B cell (primary cell): ENCODE measurements at regions not wholly inside any gene's neighbourhood (a gene's known extent, or its start where the extent isn't known, plus 50 kb on each side); places are given as distances from the start of the nearest gene placed in this dataset.
A peak's percentile ranks its signal among the peaks of the same experiment; 100 is the strongest.

ENCODE experiments used
- ATAC-seq: fragments of 200-7000 bp; cut with Tn5 transposase; one replicate; pipeline ENCODE4 v1.10.0; 2021; ENCODE audit warnings: low read depth, mild to moderate bottlenecking, moderate number of reproducible peaks, moderate library complexity
- CTCF ChIA-PET: fragments of 350-600 bp; sonication (Branson Sonifier 250); formaldehyde crosslinking; loops from one replicate; lab custom pipeline; 2021; ENCODE audit warnings: antibody characterized with exemption, inconsistent platforms; lab: Charles Lee
- POLR2A ChIA-PET: fragments of 350-600 bp; sonication (Branson Sonifier 250); formaldehyde crosslinking; loops from one replicate; lab custom pipeline; 2021; ENCODE audit warnings: antibody characterized with exemption; lab: Charles Lee
- DNase-seq: peaks from one replicate; pipeline ENCODE4 v3.0.0; 2013
- H2AFZ ChIP-seq: 2 replicates; pipeline ENCODE4 v1.6.1; 2012; ENCODE audit warnings: mild to moderate bottlenecking, low read depth, low read length; ENCODE audit not compliant: insufficient read depth, poor library complexity, severe bottlenecking
- H3K27ac ChIP-seq, 2 donors: 1 replicate in 1 of 2; 2 replicates in 1 of 2; pipeline ENCODE4 v1.5.1; 2012 to 2013; ENCODE audit warnings: low read length in 2 of 2, mild to moderate bottlenecking in 2 of 2, moderate library complexity in 1 of 2
- H3K27me3 ChIP-seq, 4 experiments: fragments of 200-600 bp in 1 of 4; sonication (generic) in 1 of 4; replicated peaks in 1 of 4; 1 replicate in 2 of 4; 2 replicates in 2 of 4; pipeline versions ENCODE4 v1.6.1 to v1.7.0; 2013 to 2016; ENCODE audit warnings: low read length in 3 of 4, mild to moderate bottlenecking in 2 of 4, mixed read lengths in 1 of 4, moderate library complexity in 1 of 4; ENCODE audit not compliant: insufficient read depth in 4 of 4, control insufficient read depth in 3 of 4; ENCODE audit errors: control extremely low read depth in 1 of 4
- H3K36me3 ChIP-seq, 2 experiments: replicated peaks in 1 of 2; 1 replicate in 1 of 2; 2 replicates in 1 of 2; pipeline versions ENCODE4 v1.6.1 to v1.7.1; 2013; ENCODE audit warnings: low read length in 1 of 2; ENCODE audit not compliant: insufficient read depth in 2 of 2, control insufficient read depth in 1 of 2; ENCODE audit errors: control extremely low read depth in 1 of 2, extremely low read depth in 1 of 2
- H3K4me1 ChIP-seq, 2 donors: fragments of 200-600 bp in 1 of 2; sonication (generic) in 1 of 2; 1 replicate in 1 of 2; 2 replicates in 1 of 2; pipeline versions ENCODE4 v1.5.1 to v1.6.1; 2013 to 2017; ENCODE audit warnings: low read length in 2 of 2; ENCODE audit not compliant: control insufficient read depth in 2 of 2, insufficient read depth in 2 of 2
- H3K4me2 ChIP-seq: replicated peaks from 2 replicates; pipeline ENCODE3; 2012; ENCODE audit warnings: mild to moderate bottlenecking, low read depth, low read length; ENCODE audit not compliant: poor library complexity, severe bottlenecking
- H3K4me3 ChIP-seq, 5 experiments: fragments of 200-600 bp in 1 of 5; sonication (generic) in 1 of 5; 1 replicate in 3 of 5; 2 replicates in 2 of 5; pipeline versions ENCODE4 v1.5.1 to v1.7.0; 2011 to 2016; ENCODE audit warnings: low read length in 4 of 5, mild to moderate bottlenecking in 4 of 5, low read depth in 2 of 5, control low read depth in 1 of 5, moderate library complexity in 1 of 5; ENCODE audit not compliant: insufficient read depth in 1 of 5; ENCODE audit errors: control extremely low read depth in 1 of 5, extremely low read depth in 1 of 5
- H3K79me2 ChIP-seq: fragments of 200-600 bp; sonication (generic); one replicate; pipeline ENCODE4 v1.6.0; 2016; ENCODE audit warnings: low read length; ENCODE audit not compliant: control insufficient read depth, insufficient read depth
- H3K9ac ChIP-seq: fragments of 200-600 bp; sonication (generic); 2 replicates; pipeline ENCODE4 v1.6.1; 2017; ENCODE audit warnings: mild to moderate bottlenecking, low read length, moderate library complexity
- H3K9me3 ChIP-seq, 3 donors: one replicate each; pipeline versions ENCODE4 v1.6.1 to v1.7.1; 2013; ENCODE audit warnings: low read length in 2 of 3; ENCODE audit not compliant: control insufficient read depth in 2 of 3, insufficient read depth in 1 of 3; ENCODE audit errors: control extremely low read depth in 1 of 3
- H4K20me1 ChIP-seq: 2 replicates; pipeline ENCODE4 v1.6.0; 2012; ENCODE audit warnings: mild to moderate bottlenecking, low read length; ENCODE audit not compliant: insufficient read depth, control insufficient read depth, poor library complexity, severe bottlenecking
- H3K27ac Mint-ChIP-seq: one replicate; pipeline ENCODE4 v1.8.0; 2021; ENCODE audit warnings: mixed read lengths
- H3K27me3 Mint-ChIP-seq: one replicate; pipeline ENCODE4 v1.8.0; 2021; ENCODE audit warnings: mixed read lengths
- H3K4me1 Mint-ChIP-seq: one replicate; pipeline ENCODE4 v1.8.0; 2021; ENCODE audit warnings: mixed read lengths
- H3K4me3 Mint-ChIP-seq: one replicate; pipeline ENCODE4 v1.8.0; 2021; ENCODE audit warnings: mixed read lengths
- H3K9me3 Mint-ChIP-seq: one replicate; pipeline ENCODE4 v1.8.0; 2022; ENCODE audit warnings: mixed read lengths; ENCODE audit not compliant: insufficient read depth
- EZH2 ChIP-seq: IDR thresholded peaks from 2 replicates; pipeline ENCODE4 v1.6.1; 2012; ENCODE audit warnings: borderline replicate concordance, low read depth, mild to moderate bottlenecking, moderate library complexity, low read length; ENCODE audit not compliant: insufficient read depth, poor library complexity, severe bottlenecking
- WGBS: methylation state at CpG from one replicate; pipeline ENCODE4 v1.1.5; 2013; ENCODE audit warnings: missing lambda C conversion rate; ENCODE audit not compliant: insufficient coverage; 5-methylcytosine and 5-hydroxymethylcytosine counted together
- intact Hi-C: fragments of 100-400 bp; cut with micrococcal nuclease; formaldehyde crosslinking; loops from one replicate; pipeline ENCODE4 v1.10.0; 2022
- TF ChIP-seq, protein P1 (sequence below): fragments of 200-600 bp; IDR thresholded peaks from one replicate; pipeline ENCODE4 v1.8.0; 2022; ENCODE audit warnings: antibody characterized with exemption, mild to moderate bottlenecking

GRCh38 chr6:109236115-109237076 lies 141.1 kb downstream of the CEP57L1 start:
- no peaks in the 10 kb centered on the region for H3K27me3 ChIP-seq
- H3K4me1 ChIP-seq = peaks cover 17 to 22% of the 10 kb centered on the region in 2 donors
- peak overlapping the region; percentile 27 for H3K9ac ChIP-seq
- intact Hi-C loops = no loop called here
- H3K4me2 ChIP-seq = peak overlapping the region; percentile 66
- ATAC-seq = no peak
- TF ChIP-seq EZH2 = no peak
- TF ChIP-seq, protein P1, sequence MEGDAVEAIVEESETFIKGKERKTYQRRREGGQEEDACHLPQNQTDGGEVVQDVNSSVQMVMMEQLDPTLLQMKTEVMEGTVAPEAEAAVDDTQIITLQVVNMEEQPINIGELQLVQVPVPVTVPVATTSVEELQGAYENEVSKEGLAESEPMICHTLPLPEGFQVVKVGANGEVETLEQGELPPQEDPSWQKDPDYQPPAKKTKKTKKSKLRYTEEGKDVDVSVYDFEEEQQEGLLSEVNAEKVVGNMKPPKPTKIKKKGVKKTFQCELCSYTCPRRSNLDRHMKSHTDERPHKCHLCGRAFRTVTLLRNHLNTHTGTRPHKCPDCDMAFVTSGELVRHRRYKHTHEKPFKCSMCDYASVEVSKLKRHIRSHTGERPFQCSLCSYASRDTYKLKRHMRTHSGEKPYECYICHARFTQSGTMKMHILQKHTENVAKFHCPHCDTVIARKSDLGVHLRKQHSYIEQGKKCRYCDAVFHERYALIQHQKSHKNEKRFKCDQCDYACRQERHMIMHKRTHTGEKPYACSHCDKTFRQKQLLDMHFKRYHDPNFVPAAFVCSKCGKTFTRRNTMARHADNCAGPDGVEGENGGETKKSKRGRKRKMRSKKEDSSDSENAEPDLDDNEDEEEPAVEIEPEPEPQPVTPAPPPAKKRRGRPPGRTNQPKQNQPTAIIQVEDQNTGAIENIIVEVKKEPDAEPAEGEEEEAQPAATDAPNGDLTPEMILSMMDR = no peak
- no peaks in the 10 kb centered on the region for H3K9me3 ChIP-seq
- Mint-ChIP-seq H3K4me3 (peak overlapping the region; percentile 47), H3K9me3 (no peaks in the 10 kb centered on the region), H3K27ac (peak overlapping the region; percentile 20), H3K27me3 (no peaks in the 10 kb centered on the region), H3K4me1 (peaks cover 10% of the 10 kb centered on the region)
- peak; percentile 50 for DNase-seq
- 46% methylated on average over 15 of the region's 18 CpGs for WGBS
- peak overlapping the region; percentile 79 for H2AFZ ChIP-seq
- H3K4me3 ChIP-seq = peak overlapping the region in 3 of 5 experiments; percentile 16 to 37 (median 33)
- H3K79me2 ChIP-seq = no peaks in the 10 kb centered on the region
- CTCF ChIA-PET = no interaction called here
- POLR2A ChIA-PET = no interaction called here
- H3K27ac ChIP-seq = peak overlapping the region in 1 of 2 donors; percentile 25
- H3K36me3 ChIP-seq = no peaks in the 10 kb centered on the region
- no peaks in the 10 kb centered on the region for H4K20me1 ChIP-seq

- Mint-ChIP-seq H3K27me3 (no peaks in the 10 kb centered on the region), H3K27ac (no peak overlapping the region), H3K4me3 (no peak overlapping the region), H3K4me1 (peaks cover 10% of the 10 kb centered on the region), H3K9me3 (no peaks in the 10 kb centered on the region)
- H3K36me3 ChIP-seq = no peaks in the 10 kb centered on the region
- H3K27ac ChIP-seq = no peak overlapping the region
- TF ChIP-seq, protein P1 = no peak
- no peak for TF ChIP-seq EZH2
- H3K4me1 ChIP-seq = peaks cover 17 to 22% of the 10 kb centered on the region in 2 donors
- no peak overlapping the region for H2AFZ ChIP-seq
- no peaks in the 10 kb centered on the region for H4K20me1 ChIP-seq
- no peak overlapping the region for H3K4me2 ChIP-seq
- ATAC-seq = no peak
- WGBS = 100% methylated on average over 2 of the region's 3 CpGs
- H3K27me3 ChIP-seq = no peaks in the 10 kb centered on the region
- intact Hi-C loops = no loop called here
- no peak overlapping the region for H3K4me3 ChIP-seq
- H3K9ac ChIP-seq = no peak overlapping the region
- no peak for DNase-seq
- ChIA-PET POLR2A (no interaction called here), CTCF (no interaction called here)
- no peaks in the 10 kb centered on the region for H3K9me3 ChIP-seq
- H3K79me2 ChIP-seq = no peaks in the 10 kb centered on the region
These were observed 140.3 kb downstream of the CEP57L1 start for GRCh38 chr6:109235481-109236038.
